ENCODE measurements at regions not wholly inside any gene's neighbourhood (a gene's known extent, or its start where the extent isn't known, plus 50 kb on each side); places are given as distances from the start of the nearest gene placed in this dataset.

GRCh38 chr1:115531631-115532264, 110.0 kb upstream of the VANGL1 start:
- TF ChIP-seq REST (IDR thresholded peaks at IDR 0.05; ENCODE audit: insufficient read depth in 1 of 2, low read depth in 2 of 2, low read length in 2 of 2) (no peak), POLR2AphosphoS5 (IDR thresholded peaks at IDR 0.05; ENCODE audit: low read depth, low read length) (no peak)
